WTC11 (cell line): ENCODE measurements at regions not wholly inside any gene's neighbourhood (a gene's known extent, or its start where the extent isn't known, plus 50 kb on each side); places are given as distances from the start of the nearest gene placed in this dataset.

Experiments
- ATAC-seq: fragments of 200-7000 bp; cut with Tn5 transposase; 2 replicates; pipeline ENCODE4 v1.10.0; 2021; ENCODE audit warnings: mild to moderate bottlenecking, moderate library complexity
- CTCF ChIA-PET: fragments of 300-600 bp; sonication (Branson Sonifier 250); formaldehyde crosslinking; loops from one replicate; lab custom pipeline; 2021; ENCODE audit warnings: antibody characterized with exemption; lab: Charles Lee
- POLR2A ChIA-PET: fragments of 350-600 bp; sonication (Branson Sonifier 250); formaldehyde crosslinking; loops from one replicate; lab custom pipeline; 2021; ENCODE audit warnings: antibody characterized with exemption; lab: Charles Lee
- DNase-seq: peaks from one replicate; pipeline ENCODE4 v3.0.0; 2021; ENCODE audit warnings: low spot score
- H3K27ac Mint-ChIP-seq: 2 replicates; pipeline ENCODE4 v1.8.0; 2021; ENCODE audit warnings: mixed read lengths
- H3K27me3 Mint-ChIP-seq: 2 replicates; pipeline ENCODE4 v1.8.0; 2021; ENCODE audit warnings: low read depth, mild to moderate bottlenecking, moderate library complexity, mixed read lengths
- H3K36me3 Mint-ChIP-seq: 2 replicates; pipeline ENCODE4 v1.8.0; 2021; ENCODE audit warnings: mixed read lengths
- H3K4me1 Mint-ChIP-seq: 2 replicates; pipeline ENCODE4 v1.8.0; 2022; ENCODE audit warnings: mixed read lengths
- H3K4me3 Mint-ChIP-seq: 2 replicates; pipeline ENCODE4 v1.8.0; 2021; ENCODE audit warnings: mild to moderate bottlenecking, moderate library complexity, mixed read lengths
- H3K9me3 Mint-ChIP-seq: 2 replicates; pipeline ENCODE4 v1.8.0; 2021; ENCODE audit warnings: mixed read lengths
- AFF4 ChIP-seq: sonication (generic); formaldehyde crosslinking; IDR thresholded peaks from 2 replicates; pipeline ENCODE4 v1.8.1; 2023; ENCODE audit warnings: mild to moderate bottlenecking, missing genetic modification reagents, borderline replicate concordance
- ATF3 ChIP-seq: sonication (generic); formaldehyde crosslinking; conservative IDR thresholded peaks from 2 replicates; pipeline ENCODE4 v1.8.1; 2022; ENCODE audit warnings: mild to moderate bottlenecking, missing genetic modification reagents
- ATF6 ChIP-seq: sonication (generic); formaldehyde crosslinking; IDR thresholded peaks from 2 replicates; pipeline ENCODE4 v1.8.1; 2023; ENCODE audit warnings: mild to moderate bottlenecking, missing genetic modification reagents
- CREB1 ChIP-seq: sonication (generic); formaldehyde crosslinking; IDR thresholded peaks from 2 replicates; pipeline ENCODE4 v1.8.0; 2023; ENCODE audit warnings: mild to moderate bottlenecking, missing genetic modification reagents
- E2F4 ChIP-seq: sonication (generic); formaldehyde crosslinking; IDR thresholded peaks from 2 replicates; pipeline ENCODE4 v1.8.1; 2022; ENCODE audit warnings: low read depth, mild to moderate bottlenecking, moderate library complexity, missing genetic modification reagents, borderline replicate concordance
- ELF4 ChIP-seq: sonication (generic); formaldehyde crosslinking; IDR thresholded peaks from 2 replicates; pipeline ENCODE4 v1.8.1; 2022; ENCODE audit warnings: low read depth, mild to moderate bottlenecking, moderate library complexity, missing genetic modification reagents
- EMX1 ChIP-seq: fragments of 250-450 bp; sonication (Bioruptor Pico); IDR thresholded peaks from 2 replicates; pipeline ENCODE4 v1.8.0; 2021; ENCODE audit warnings: mild to moderate bottlenecking
- ESRRA ChIP-seq: sonication (generic); formaldehyde crosslinking; IDR thresholded peaks from 2 replicates; pipeline ENCODE4 v1.8.1; 2022; ENCODE audit warnings: mild to moderate bottlenecking, missing genetic modification reagents, borderline replicate concordance
- GABPB1 ChIP-seq: sonication (generic); formaldehyde crosslinking; IDR thresholded peaks from 2 replicates; pipeline ENCODE4 v1.8.1; 2023; ENCODE audit warnings: mild to moderate bottlenecking, missing genetic modification reagents
- GRHL2 ChIP-seq: fragments of 250-450 bp; sonication (Bioruptor Pico); IDR thresholded peaks from 2 replicates; pipeline ENCODE4 v1.8.0; 2022; ENCODE audit warnings: mild to moderate bottlenecking, moderate library complexity; ENCODE audit not compliant: insufficient replicate concordance, severe bottlenecking
- HMGA2 ChIP-seq: fragments of 250-450 bp; sonication (Bioruptor Pico); IDR thresholded peaks from 2 replicates; pipeline ENCODE4 v1.4.0; 2021; ENCODE audit warnings: mild to moderate bottlenecking, moderate library complexity
- IRF1 ChIP-seq: sonication (generic); formaldehyde crosslinking; IDR thresholded peaks from 2 replicates; pipeline ENCODE4 v1.8.0; 2023; ENCODE audit warnings: missing genetic modification reagents
- JUN ChIP-seq: sonication (generic); formaldehyde crosslinking; IDR thresholded peaks from 2 replicates; pipeline ENCODE4 v1.8.0; 2023; ENCODE audit warnings: mild to moderate bottlenecking, missing genetic modification reagents
- KAT7 ChIP-seq: sonication (generic); formaldehyde crosslinking; IDR thresholded peaks from 2 replicates; pipeline ENCODE4 v1.8.1; 2023; ENCODE audit warnings: missing genetic modification reagents, mild to moderate bottlenecking, borderline replicate concordance
- NFYB ChIP-seq: sonication (generic); formaldehyde crosslinking; conservative IDR thresholded peaks from 2 replicates; pipeline ENCODE4 v1.8.0; 2022; ENCODE audit warnings: low read depth, missing genetic modification reagents
- NR1H2 ChIP-seq: sonication (generic); formaldehyde crosslinking; IDR thresholded peaks from 2 replicates; pipeline ENCODE4 v1.9.0; 2021; ENCODE audit warnings: mild to moderate bottlenecking, moderate library complexity, missing genetic modification reagents
- OVOL2 ChIP-seq: fragments of 250-450 bp; sonication (Bioruptor Pico); IDR thresholded peaks from 2 replicates; pipeline ENCODE4 v1.9.0; 2021; ENCODE audit warnings: mild to moderate bottlenecking, borderline replicate concordance
- PRRX2 ChIP-seq: fragments of 250-450 bp; sonication (Bioruptor Pico); IDR thresholded peaks from 2 replicates; pipeline ENCODE4 v1.8.0; 2021; ENCODE audit warnings: mild to moderate bottlenecking
- RELA ChIP-seq: sonication (generic); formaldehyde crosslinking; IDR thresholded peaks from 2 replicates; pipeline ENCODE4 v1.8.1; 2022; ENCODE audit warnings: missing genetic modification reagents, mild to moderate bottlenecking, borderline replicate concordance
- RORB ChIP-seq: fragments of 250-450 bp; sonication (Bioruptor Pico); IDR thresholded peaks from 2 replicates; pipeline ENCODE4 v1.9.0; 2021; ENCODE audit warnings: mild to moderate bottlenecking
- TCF7 ChIP-seq: sonication (generic); formaldehyde crosslinking; IDR thresholded peaks from 2 replicates; pipeline ENCODE4 v1.8.0; 2022; ENCODE audit warnings: mild to moderate bottlenecking, low read depth, missing genetic modification reagents, moderate library complexity
- USF1 ChIP-seq: sonication (generic); formaldehyde crosslinking; IDR thresholded peaks from 2 replicates; pipeline ENCODE4 v1.8.0; 2022; ENCODE audit warnings: mild to moderate bottlenecking, missing genetic modification reagents
- ZBTB21 ChIP-seq: sonication (generic); formaldehyde crosslinking; IDR thresholded peaks from 2 replicates; pipeline ENCODE4 v1.8.1; 2023; ENCODE audit warnings: mild to moderate bottlenecking, missing genetic modification reagents, borderline replicate concordance
- ZBTB43 ChIP-seq: sonication (generic); formaldehyde crosslinking; IDR thresholded peaks from 2 replicates; pipeline ENCODE4 v1.8.1; 2023; ENCODE audit warnings: mild to moderate bottlenecking, missing genetic modification reagents
- ZMAT4 ChIP-seq: fragments of 250-450 bp; sonication (Bioruptor Pico); IDR thresholded peaks from 2 replicates; pipeline ENCODE4 v1.9.0; 2021; ENCODE audit warnings: mild to moderate bottlenecking
- ZNF121 ChIP-seq: sonication (generic); formaldehyde crosslinking; IDR thresholded peaks from 2 replicates; pipeline ENCODE4 v1.8.0; 2023; ENCODE audit warnings: missing genetic modification reagents
- ZNF396 ChIP-seq: fragments of 250-450 bp; sonication (Bioruptor Pico); IDR thresholded peaks from 2 replicates; pipeline ENCODE4 v1.8.0; 2021; ENCODE audit warnings: mild to moderate bottlenecking, moderate library complexity, borderline replicate concordance
- ZNF416 ChIP-seq: fragments of 250-450 bp; sonication (Bioruptor Pico); IDR thresholded peaks from 2 replicates; pipeline ENCODE4 v1.9.0; 2021; ENCODE audit warnings: mild to moderate bottlenecking, inconsistent platforms

- CTCF ChIA-PET, result no interaction called here
- no peaks in the 10 kb centered on the region for H3K36me3 Mint-ChIP-seq
- H3K4me1 Mint-ChIP-seq, result peaks cover 34% of the 10 kb centered on the region
- DNase-seq (peak; percentile 18), ATAC-seq (peak; percentile 20)
- no peaks in the 10 kb centered on the region for H3K9me3 Mint-ChIP-seq
- TF ChIP-seq ZNF121 (no peak), AFF4 (CRISPR knock-in tag) (no peak), ZBTB43 (no peak), ZMAT4 (CRISPR knock-in tag) (no peak), RORB (CRISPR knock-in tag) (no peak), E2F4 (no peak), KAT7 (CRISPR knock-in tag) (no peak), USF1 (CRISPR knock-in tag) (no peak), ZBTB21 (CRISPR knock-in tag) (no peak), ELF4 (CRISPR knock-in tag) (no peak), GABPB1 (no peak)
- H3K27me3 Mint-ChIP-seq, result peaks cover 4% of the 10 kb centered on the region
- peak overlapping the region; percentile 2; the same call in 1 of the 2 replicates for H3K27ac Mint-ChIP-seq
- H3K4me3 Mint-ChIP-seq, result no peak overlapping the region
- POLR2A ChIA-PET, result no interaction called here
Measured at GRCh38 chr1:87201768-87202167, 126.9 kb upstream of the LMO4 start.

GRCh38 chr1:87202451-87202850 lies 126.2 kb upstream of the LMO4 start:
- Mint-ChIP-seq H3K4me1 (peaks cover 34% of the 10 kb centered on the region), H3K4me3 (no peak overlapping the region), H3K27me3 (peaks cover 4% of the 10 kb centered on the region), H3K27ac (no peak overlapping the region), H3K36me3 (no peaks in the 10 kb centered on the region), H3K9me3 (0 out of 2 replicates have a peak, but pooled peaks cover 5% of the 10 kb centered on the region)
- TF ChIP-seq ATF3 (no peak), JUN (no peak), KAT7 (CRISPR knock-in tag) (no peak), GRHL2 (CRISPR knock-in tag) (no peak), TCF7 (CRISPR knock-in tag) (no peak), NFYB (CRISPR knock-in tag) (no peak), IRF1 (CRISPR knock-in tag) (no peak), OVOL2 (CRISPR knock-in tag) (no peak), ZNF416 (no peak), PRRX2 (CRISPR knock-in tag) (no peak), ZNF396 (CRISPR knock-in tag) (no peak), CREB1 (CRISPR knock-in tag) (no peak), NR1H2 (CRISPR knock-in tag) (no peak), ESRRA (CRISPR knock-in tag) (no peak), EMX1 (CRISPR knock-in tag) (no peak), ATF6 (CRISPR knock-in tag) (no peak), HMGA2 (CRISPR knock-in tag) (no peak), RELA (CRISPR knock-in tag) (no peak)
- no peak for ATAC-seq
- CTCF ChIA-PET, result no interaction called here
- POLR2A ChIA-PET, result no interaction called here
- DNase-seq, result no peak
